ENCODE measurements at regions not wholly inside any gene's neighbourhood (a gene's known extent, or its start where the extent isn't known, plus 50 kb on each side); places are given as distances from the start of the nearest gene placed in this dataset.
"Not testable (repeated sequence)": the region's sequence is repeated elsewhere in the genome, so short reads cannot be mapped to it uniquely, and the experiment has no call there.

DNA sequence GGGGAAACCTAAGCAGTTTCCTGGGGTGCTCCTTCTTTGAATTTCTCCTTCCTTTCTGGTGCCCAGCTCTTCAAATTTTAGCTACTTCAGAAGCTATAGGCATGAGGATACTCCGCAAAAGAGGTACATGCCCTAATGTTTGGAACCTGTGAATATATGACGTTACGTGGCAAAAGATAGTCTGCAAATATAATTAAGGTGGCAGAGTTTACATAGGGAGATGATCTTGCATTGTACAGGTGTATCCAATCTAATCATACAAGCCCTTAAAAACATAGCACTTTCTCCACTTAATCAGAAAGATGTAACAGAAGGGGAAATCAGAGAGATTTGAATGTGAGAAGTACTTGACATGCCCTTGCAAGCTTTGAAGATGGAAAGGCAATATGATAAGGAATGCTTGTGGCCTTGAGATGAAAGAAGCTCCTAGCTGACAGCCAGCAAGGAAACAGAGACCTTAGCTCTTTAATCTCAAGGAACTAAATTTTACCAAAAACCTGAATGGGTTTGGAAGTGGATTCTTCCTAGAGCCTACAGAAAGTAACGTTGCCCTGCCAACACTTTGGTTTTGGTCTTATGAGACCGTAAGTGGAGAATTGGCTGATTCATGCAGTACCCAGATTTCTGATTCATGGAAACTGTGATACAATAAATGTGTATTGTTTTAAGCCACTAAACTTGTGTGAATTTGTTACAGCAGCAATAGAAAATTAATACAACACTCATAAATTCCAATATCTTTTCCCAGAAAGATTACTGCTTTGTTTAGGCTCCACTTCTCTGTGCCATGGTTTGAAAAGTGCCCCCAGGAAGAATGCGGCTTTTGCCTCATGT is 268.4 kb downstream of the FAM170A start:
- DNase-seq, result no peak

DNA sequence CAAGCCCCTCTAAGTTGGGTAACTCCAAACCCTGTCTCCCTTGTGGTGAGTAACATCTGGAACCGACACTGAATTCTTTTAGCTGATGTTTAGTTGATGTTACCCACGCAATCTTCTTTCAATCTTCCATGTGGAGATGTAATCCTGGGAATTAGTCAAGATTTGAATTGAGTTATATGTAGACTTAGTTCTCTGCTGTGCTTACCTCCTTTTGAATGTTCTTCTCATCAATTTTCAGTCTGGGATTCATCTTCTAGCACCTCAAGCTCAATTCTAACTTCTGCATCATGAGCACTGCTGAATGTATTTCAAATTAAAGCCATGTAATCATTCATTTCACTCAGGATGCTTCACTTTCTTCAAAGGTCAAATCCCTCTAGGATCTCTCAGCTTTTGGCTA is 270.6 kb downstream of the FAM170A start:
- DNase-seq, result no peak

DNA sequence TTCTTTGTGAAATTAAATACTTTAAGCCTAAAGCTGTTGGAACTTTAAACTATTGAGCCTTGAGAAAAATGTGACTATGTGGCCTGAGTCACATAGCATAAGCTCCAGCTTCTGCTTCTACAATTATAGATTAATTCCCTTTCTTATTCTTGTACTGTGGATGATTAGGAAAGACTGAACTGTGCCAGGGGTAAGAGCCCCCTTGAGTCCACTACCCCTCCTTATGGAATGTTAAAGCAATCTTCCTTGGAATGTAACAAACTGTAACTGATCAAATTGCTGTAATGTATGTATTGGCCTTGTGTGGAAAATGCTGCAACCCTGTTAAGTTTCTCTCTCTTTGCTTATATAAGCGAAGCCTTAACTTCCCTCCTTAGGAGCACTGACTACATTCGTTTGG is 273.2 kb downstream of the FAM170A start:
- no peak for DNase-seq

DNA sequence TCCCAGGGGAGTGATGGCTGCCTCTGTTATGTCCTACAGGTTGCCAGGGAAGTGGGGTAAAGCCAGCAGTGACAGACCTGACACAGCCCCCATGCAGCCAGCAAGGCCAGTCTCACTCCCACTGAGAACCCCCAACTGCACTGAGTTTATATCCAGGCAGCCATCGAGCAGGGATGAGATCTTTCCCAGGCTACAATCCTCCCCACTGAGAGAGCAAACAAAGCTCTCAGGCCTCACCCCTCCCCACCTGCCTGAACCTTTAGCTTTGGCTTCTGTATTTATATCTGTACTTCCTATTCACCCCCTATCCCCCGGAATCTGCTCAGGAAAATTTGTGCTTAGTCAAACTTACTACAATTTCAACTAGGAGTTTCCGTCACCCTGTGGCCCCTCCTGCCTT is 284.1 kb downstream of the FAM170A start:
- no peak for DNase-seq

DNA sequence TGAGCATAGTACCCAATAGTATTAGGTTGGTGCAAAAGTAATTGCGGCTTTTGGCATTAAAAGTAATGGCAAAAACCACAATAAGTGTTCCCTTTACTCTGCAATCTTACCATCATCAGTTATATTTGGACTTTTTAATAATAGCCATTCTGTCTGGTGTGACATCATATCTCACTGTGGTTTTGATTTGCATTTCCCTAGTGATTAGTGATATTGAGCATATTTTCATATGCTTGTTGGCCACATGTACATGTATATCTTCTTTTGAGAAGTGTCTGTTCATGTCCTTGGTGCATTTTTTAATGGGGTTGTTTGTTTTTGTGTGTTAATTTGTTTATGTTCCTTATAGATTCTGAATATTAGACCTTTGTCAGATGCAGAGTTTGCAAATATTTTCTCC is 289.9 kb downstream of the FAM170A start:
- DNase-seq, result no peak

DNA sequence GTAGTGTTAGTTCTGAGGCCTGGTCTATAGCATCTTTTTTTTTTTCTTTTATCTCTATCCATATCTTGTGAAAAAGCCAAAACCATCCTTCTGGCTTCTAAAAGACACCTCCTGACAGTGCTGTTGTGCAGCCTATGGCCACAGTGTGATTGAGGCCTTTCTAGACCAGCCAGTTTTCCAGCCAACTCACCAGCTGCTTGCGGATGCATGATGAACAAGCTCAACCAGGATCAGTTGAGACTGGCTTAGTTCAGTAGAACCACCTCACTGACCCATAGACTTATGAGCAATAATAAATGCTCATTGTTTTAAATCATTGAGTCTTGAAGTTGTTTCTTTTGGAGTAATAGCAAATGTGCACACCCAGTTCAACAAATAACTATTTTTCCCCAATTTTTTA is 296.9 kb downstream of the FAM170A start:
- DNase-seq, result no peak

DNA sequence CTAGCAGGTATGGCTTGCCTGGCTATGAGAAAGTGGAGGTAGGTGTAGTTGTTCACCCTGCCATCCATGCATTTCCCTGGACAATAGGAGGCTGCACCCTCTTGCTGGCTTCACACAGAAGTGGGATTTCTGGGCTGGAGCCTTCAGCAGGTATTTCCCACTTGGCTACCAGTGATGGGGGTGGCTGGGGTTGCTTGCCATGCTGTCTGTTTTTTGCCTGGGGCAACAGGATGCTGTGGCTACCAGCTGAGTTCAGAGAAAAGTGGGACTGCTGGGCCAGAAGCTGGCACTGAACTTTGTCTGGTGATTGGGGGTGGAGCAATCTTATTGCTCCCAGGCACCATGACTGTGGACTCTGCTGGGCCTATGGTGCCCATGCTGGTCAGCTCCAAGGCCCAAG is 299.6 kb downstream of the FAM170A start:
- no peak for DNase-seq

DNA sequence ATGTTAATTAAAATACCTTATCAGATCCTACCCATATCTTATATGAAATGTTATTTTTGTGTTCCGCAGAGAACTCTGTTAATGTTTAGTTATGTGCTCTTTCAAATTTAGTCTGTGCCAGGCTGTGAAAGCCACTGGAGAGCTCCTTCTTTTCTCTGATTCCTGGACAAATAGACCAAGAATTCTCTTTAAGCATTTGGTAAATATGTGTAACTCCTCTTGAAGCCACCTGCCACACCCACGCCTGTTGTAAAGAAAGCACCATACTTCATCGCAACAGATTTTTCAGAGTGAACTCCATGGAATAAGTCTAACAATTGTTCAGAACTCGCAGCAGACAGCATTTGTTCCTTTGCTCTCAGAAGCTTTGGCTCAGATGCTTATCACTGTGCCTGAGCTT is 301.1 kb downstream of the FAM170A start:
- no peak for DNase-seq

DNA sequence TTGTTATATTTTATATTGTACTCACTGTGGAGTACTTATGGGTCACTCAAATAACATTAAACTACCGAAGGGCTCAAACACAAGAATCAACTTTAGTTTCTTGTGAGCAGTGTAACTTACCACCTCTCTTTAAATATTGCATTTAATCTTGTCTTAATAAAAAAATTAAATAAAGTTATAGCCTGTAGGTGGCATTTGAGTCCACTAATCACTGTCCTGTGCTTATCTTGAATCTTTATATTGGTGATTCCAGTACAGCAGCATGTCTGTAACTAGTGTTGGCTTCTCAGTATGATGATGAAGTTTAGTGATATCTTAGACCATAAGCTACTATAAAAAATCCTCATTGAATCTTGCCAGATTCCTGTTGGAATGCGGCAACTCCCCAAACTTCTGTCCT is 313.8 kb downstream of the FAM170A start:
- no peak for DNase-seq

DNA sequence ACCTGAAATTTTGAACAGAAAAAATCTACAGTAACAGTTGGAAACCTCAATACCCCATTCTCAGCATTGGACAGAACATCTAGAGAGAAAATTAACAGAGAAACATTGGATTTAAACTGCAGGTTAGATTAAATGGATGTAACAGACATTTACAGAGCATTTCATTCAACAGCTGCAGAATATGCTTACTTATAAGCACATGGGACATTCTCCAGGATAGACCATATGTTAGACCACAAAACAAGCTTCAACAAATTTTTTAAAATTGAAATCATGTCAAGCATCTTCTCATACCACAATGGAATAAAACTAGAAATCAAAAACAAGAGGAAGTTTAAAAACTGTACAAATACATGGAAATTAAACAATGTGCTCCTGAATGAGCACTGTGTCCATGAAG is 316.3 kb downstream of the FAM170A start:
- no peak for DNase-seq

DNA sequence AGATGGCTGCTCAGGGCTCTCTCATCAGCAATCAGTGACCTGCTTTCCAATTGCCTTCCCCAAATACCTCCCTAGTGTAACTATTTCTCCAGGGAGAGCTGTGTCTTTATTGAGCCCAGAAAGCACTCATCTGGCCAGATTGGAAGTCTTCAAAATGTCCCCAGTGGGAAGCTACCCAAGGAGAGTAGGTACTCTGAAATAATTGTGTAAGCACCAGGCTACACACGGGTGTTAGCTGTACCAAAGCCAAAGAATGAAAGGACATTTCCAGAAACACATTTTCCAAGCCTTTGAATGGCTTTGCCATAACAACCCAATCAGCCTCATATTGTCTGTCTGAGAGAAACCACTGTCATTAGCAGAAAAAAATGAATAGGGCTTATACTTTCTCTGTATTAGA is 318.8 kb downstream of the FAM170A start:
- DNase-seq, result no peak

DNA sequence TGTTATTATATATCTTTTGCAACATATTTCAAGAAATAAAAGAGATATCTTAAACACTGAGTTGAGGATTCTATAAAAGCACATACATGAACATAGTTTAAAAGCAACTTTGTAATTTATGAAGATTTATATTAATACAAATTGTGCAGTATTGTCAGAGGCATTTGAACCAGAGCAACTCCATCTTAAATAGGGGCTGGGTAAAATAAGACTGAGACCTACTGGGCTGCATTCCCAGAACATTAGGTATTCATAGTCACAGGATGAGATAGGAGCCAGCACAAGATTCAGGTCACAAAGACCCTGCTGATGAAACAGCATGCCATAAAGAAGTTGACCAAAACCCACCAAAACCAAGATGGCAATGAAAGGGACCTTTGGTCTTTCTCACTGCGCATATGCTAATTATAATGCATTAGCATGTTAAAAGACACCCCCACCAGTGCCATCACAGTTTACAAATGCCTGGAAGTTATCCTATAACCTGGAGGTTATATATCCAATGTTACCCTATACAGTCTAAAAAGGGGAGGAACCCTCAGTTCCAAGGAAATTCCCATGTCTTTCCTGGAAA is 320.2 kb downstream of the FAM170A start:
- no peak for DNase-seq

DNA sequence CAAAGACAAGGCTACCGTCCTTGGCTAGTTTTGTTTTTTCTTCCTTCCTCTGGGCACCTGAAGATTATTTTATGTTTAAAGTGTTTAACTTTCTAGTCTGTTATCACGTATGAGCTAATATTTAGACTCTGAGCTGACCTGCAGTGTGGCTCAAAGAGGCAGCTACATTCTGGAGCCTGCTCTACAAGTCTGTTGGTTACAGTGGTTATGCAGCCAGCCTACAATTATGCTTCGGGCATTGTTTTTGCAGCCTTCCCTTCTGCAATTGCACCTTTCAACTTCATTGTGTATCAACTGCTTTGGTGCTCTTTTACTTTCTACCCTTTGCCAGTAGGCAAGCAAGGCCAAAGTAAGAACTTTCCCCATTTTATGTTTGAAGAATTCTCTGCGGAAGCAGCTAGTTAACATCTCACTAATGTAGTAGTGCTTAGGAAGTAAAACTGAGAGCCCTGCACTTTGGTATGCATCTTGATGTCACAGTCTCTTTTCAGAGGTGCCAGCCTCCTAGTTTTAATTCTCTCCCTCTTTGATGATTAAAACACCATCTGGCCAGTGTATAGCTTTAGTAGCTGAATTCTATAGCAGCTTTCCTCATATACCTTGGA is 322.1 kb downstream of the FAM170A start:
- DNase-seq, result no peak

DNA sequence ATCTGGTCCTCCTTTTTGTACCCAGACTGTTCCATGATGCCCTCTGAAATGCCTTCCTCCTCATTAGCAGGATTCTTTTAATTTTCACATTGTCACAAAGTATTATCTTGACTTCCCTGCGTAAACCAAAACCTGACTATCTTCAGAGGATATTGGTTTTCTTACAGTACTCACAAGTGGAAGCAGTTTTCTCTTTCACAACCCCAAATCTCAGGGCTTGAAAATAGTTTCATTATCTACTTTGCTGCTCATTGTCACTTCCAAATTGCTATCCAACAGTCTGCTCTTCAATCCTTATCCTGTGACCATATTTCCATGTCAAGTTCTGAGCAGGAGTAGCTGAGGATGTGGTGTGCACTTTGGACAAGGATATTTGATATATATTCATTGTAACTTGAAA is 324.1 kb downstream of the FAM170A start:
- DNase-seq, result no peak

DNA sequence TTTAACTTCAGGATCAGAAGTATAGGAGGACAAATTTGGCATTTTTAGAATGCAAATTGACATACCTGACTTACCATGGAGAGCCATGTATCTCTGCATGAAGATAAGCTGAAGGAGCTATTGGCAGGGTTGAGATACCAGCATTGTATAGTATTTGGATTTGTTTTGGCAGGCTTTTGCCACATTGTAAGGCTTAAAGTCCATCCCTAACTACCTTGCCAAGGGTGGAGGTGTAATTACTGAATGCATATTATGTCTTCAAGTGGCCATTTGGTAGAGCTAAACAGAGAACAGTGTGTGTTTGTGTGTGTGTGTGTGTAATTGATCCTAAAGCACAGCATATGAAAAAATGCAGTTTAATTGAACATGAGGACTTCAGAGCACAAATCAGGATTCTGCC is 324.7 kb downstream of the FAM170A start:
- DNase-seq, result no peak

DNA sequence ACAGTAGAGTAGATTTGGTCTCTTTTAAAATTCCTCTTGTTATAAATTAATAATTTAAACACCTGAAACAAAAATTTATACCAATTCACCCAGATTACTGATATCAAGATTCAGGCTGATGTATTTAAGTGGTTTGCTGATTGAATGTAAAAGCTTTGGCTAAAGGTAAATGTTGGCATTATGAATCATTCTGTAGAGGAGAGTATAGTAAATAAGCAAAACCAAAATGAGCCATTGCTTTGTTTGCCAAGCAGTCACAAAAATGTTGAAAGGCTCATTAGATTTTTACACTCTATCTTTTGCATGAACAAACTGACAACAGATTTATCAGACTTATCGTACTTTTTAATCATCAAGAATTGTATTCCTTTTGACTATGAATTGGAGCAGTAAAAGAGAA is 332.6 kb downstream of the FAM170A start:
- DNase-seq, result no peak

DNA sequence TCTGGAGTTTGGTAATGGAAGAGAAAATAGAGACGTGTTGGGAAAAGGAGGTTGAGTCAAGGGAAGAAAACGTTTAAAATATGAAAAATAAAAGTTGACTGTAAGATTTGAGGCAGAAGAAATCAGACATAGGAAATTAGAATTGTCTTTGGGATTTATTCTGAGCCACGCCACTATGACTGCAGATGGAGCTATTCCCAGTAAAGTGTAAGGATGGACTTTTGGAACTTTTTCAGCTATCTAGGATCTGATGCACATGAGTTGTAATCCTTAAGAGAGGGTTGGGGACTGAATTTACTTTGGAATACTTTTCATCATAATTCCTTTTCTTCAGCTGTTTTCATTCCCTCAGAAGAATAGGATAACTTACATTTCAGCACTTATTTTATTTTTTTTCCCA is 336.7 kb downstream of the FAM170A start:
- DNase-seq, result no peak

DNA sequence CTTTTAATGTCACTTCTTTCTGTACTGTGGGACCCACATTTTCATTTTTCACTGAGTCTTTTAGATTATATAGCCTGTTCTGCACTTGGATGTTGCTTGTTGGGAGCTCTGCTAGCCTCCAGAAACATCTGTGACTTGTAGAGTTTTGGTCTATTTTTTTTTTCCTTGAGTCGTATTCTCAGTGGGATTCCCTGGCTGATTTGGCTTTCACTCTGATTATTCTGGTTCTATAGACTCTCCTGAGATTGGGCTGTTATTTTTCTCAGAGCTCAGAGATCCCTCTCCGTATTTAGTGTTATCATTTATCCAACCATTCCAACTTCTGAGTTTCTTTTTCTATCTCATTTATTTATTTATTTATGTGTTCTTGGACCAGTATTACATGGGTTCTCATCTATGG is 339.3 kb downstream of the FAM170A start:
- DNase-seq, result no peak

DNA sequence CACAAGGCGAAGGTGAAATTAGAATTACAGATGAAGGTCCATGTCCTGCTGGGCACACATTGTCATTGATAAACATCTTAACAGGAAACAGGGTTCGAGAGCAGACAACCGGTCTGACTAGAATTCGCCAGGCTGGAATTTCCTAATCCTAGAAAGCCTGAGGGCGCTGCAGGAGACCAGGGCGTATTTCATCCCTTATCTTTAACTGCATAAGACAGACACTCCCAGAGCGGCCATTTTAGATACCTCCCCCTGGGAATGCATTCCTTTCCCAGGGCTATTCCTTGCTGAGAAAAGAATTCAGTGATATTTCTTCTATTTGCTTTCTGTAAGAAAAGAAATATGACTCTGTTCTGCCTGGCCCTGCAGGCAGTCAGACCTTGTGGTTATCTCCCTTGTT is 357.7 kb downstream of the FAM170A start:
- DNase-seq, result not testable (repeated sequence)

DNA sequence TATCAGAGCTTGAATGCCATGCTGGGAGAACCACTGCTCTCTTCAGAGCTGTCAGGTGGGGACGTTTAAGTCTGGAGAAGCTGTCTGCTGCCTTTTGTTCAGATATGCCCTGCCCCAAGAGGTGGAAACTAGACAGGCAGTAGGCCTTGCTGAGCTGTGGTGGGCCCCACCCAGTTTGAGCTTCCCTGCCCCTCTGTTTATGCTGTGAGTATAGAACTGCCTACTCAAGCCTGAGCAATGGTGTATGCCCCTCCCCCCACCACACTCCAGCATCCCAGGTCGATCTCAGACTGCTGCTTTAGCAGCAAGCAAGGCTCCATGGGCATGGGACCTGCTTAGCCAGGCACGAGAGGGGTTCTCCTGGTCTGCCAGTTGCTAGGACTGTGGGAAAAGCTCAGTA is 362.3 kb downstream of the FAM170A start:
- DNase-seq, result no peak

DNA sequence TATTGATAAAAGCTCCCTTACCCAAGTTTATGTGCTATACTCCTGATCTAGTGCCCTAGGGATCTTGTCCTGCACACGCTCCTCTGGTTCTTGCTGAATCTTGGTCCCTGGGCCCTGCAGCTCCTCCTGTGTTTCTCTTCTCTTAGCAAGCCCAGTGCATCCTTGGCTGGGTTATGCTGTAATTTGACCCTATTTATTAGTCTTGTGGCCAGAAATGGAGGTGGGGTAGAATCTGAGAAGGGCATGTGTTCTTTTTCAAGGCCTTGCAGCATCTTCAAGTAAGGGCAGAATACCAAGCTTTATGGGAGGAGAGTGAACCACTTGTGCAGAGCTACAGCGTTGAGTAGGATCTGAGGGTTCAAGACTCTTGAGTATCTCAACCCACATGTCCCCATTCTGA is 366.8 kb downstream of the FAM170A start:
- no peak for DNase-seq

DNA sequence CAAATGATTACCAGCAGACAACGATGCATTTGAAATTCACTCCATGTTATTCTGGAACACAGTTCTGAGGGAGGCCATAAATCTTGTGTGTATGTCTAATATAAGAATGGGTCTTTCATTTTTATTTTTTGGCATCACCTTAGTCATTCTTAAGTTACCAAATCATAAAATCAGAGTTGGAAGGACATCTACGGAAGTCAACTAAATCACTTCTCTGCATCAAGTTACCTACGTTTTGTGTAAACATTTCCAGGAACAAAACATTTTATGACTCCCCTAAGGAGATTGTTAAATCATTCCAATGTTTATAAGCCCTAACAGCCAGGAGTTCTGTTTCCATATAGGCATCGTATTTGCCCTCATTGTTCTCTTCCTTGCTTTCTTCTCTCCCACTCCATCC is 378.2 kb downstream of the FAM170A start:
- no peak for DNase-seq

DNA sequence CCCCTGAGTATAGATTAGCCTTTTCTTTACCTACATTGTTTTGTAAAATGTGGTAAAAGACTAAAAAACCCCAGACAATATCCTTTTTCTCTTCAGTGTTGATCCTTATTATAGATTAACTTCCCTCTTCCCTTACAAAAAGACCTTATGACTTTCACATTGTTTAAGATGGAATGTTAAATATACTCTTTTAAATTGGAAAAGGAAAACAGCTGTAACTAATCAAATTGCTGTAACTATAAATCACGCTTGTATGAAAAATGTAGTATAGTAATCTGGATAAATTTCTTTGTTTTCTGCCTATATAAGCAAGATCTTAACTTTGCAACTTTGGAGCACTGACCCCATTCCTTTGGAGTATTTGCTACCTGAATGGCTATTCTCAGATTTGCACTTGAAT is 383.1 kb downstream of the FAM170A start:
- no peak for DNase-seq

DNA sequence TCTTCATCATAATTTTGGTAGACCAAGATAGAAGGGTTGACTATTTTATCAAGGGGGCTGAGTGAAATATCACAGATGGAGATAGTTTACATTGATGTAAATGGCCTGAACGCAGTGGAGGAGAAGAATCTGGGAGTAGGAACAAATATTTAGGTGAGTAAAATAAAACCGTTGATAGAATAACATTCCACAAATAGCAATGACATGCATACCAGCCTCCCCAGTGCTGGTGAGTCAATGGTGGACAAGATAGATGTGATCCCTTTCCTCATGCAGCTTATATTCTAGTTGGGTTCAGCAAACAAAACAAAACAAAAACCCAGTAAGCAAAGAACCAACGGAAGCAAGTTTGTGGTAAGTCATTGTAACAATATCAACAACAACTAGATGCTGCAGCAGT is 385.2 kb downstream of the FAM170A start:
- no peak for DNase-seq

Data from RPMI8226 (cell line).